ENCODE measurements at regions not wholly inside any gene's neighbourhood (a gene's known extent, or its start where the extent isn't known, plus 50 kb on each side); places are given as distances from the start of the nearest gene placed in this dataset.

DNA sequence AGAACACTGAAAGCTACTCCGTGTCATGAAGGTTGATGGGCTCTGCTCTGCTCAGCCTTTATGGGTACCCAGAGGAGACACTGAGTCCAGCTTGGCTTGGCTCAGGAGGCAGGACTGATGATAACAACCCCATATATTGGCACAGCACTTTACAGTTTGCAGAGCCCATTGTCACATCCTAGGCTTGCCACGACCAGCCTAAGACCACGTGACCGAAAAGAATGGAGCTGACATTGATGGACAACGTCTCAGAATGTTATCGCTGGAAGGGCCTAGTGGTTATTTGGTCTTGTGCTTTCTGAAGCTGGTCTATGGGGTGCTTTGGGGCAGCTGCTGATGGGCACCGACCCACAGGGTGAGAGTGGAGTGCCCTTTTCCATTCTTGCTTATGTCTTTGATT, 72.9 kb upstream of the RUNX3 start:
- DNase-seq (ENCODE audit: low spot score) = no peak

DNA sequence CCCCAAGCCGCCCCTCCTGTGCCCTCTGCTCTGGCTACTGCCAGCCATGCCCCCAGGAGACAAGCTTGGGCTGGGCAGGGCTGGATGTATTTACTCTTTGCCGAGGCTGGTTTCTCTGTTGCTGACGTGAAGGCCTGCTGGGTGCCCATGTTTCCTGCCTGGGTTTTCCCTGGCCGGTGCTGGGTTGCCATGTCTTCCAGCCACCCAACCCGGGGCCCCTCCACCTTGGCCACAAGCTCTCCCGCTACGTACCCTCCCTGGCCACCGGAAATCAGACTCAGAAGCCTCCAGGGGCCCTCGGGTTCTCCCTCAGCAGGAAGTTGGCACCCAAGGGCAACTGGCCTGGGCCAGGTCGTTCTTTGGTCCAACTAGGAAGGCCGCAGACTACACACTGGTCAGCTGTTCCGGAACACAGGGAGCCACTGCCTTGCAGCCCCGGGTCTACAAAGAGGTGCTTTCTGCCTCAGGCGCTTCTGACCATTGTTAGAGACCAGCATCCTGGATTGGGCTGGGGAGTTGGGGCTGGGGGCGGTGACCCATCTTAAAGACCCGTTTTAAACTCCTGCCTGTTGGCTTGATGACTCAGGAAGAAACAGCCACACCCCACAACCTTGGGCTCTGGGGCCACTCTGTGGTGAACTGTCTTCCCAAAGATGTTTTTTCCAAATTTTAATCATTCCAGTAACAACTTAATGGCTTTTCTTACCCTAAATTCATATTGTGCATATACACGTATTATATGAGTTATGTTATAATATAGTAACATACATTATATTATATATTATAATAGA, 71.2 kb upstream of the RUNX3 start:
- peak; percentile 42 for DNase-seq (ENCODE audit: low spot score)

DNA sequence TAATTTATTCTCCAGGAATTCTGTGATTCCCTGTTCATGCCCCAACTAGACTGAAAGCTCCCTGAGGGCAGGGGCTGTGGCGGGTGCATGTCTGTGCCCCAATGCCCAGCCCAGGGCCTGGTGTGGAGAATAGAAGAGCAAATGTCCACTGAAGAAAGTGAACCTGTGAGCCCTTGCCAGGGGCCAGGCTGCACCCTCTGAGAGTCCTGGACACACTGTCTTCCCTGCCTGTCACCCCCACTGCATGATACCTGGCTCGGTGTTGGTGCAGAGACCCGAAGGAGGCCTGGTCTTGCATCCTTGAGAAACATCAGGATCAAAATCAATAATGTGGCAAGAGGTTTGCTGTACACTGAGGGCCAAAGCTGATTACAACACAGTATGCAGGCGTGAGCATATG, 69.8 kb upstream of the RUNX3 start:
- DNase-seq (ENCODE audit: low spot score) = no peak

DNA sequence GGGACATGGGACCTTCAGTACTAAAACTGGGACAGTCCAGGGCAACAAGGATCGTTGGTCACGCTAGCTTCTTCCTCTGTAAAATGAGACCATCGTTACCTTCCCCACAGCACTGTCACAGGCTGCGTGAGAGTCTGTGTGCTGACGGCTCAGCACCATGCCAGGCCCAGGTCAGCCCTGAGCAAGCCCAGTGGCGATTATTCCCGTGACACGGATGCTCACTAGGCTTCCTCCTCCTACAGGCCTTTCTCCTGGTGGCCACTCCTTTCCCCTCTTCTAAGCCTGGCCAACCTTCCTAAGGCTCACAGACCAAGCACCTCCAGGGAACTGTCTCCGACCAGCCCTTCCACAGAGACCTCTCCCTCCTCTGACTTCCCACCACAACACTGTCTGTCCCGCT, 69.3 kb upstream of the RUNX3 start:
- DNase-seq (ENCODE audit: low spot score) = no peak

DNA sequence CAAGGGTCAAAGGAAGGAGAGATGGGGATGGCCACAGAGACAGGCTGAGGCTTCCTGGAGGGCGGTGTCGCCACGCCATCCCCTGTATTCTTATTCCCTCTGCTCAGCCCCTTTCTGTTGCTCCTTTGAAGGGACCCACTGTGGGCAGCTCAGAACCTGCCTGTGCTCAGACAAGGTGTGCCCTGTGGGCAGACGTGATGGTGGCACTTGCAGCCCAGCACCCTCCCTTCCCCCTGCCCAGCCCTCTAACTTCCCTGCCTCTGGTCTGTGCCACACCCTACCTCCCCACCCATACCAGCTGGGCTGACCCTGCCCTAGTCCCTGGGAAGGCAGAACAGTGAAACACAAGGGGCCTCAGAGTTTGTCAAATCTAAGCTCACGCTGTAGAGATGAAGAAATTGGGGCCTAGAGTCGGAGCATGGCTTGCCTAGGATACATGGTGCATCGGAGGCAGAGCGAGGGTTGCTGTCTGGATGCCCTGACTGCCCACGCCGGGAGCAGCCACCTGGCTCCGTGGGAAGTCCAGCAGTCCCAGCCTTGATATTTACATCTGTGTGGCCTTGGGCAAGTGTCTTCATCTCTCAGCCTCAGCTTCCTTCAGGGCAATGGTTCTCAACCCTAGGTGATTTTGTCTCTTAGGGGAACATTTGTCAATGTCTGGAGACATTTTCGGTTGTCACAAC, 68.6 kb upstream of the RUNX3 start:
- DNase-seq (ENCODE audit: low spot score) = no peak

DNA sequence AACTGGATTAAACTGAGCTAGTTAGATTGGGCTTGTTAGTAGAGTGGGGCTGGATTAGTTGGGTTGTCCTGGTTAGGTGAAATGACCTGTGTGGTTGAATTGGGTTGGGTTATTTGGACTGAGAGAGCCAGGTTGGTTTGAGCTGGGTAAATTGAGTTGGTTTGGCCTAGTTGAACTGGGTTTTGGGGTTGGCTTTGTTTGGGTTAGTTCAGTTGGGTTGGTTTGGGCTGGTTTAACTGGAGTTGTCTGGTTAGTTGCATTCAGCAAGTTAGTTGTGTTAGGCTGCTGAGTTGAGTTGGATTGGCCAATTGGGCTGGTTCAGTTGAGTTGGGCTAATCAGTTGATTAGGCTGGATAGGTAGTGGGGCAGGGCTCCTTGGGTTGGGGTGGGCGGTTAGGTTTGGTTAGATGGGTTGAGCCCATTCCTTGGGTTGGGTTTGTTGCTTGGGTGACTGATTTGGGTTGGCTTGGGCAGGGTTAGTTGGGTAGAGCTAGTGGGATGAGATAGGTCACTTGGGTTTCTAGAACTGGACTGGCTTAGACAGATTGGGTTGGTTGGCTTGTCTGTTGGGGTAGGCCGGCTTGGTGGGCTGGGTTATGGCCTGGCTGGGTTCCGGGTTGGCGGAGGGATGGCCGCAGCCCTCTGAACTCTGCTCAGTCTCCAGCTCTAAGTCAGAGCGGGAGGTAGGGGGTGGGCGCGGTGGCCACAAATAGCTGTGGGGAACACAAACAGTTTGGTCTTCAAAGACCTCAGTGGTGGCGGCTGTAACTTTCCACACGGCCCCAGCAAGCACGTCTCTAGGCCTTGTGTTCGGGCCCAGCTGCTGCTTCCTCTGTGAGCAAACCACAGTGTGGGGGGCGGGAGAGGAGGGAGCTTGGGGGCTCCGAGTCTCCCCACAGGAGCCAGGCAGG, 67.2 kb upstream of the RUNX3 start:
- no peak for DNase-seq (ENCODE audit: low spot score)

DNA sequence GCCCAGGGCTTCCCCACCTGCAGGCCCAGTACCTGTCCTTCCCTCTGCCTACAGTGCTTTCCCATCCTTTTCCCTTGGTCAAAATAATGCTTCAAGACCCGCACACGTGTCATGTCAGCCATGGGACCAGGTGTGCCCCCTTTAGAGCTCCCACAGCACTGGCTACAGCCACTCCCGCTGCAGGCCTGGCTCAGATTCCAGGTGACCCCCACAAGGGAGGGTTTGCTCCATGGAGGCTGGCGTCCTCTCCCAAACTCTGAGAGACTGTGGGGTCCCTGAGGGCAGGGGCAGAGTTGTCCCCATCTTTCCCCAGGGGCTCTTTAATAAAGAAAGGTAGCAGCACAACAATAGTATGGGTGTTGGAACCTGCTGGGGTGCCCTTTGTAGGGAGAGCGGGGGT, 66.4 kb upstream of the RUNX3 start:
- DNase-seq (ENCODE audit: low spot score) = no peak

DNA sequence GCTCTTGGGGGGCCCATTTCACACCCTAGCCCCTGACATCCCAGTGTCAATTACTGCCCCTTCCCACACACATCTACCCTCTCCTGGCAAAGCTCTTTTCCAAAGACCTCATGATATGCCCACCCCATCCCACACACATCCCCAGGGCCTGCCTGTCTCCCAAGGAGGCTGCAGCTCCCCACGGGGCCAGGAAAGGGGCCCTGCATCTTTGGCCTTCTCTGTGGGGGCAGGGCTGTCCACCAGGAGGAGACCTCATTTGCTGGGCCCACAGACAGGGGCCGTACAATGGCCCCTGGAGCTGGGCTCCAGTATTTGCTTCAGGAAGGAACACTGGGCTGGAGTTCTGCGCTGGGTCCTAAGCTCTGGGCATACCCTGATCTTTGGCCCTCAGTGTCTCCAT, 65.6 kb upstream of the RUNX3 start:
- DNase-seq (ENCODE audit: low spot score) = no peak

DNA sequence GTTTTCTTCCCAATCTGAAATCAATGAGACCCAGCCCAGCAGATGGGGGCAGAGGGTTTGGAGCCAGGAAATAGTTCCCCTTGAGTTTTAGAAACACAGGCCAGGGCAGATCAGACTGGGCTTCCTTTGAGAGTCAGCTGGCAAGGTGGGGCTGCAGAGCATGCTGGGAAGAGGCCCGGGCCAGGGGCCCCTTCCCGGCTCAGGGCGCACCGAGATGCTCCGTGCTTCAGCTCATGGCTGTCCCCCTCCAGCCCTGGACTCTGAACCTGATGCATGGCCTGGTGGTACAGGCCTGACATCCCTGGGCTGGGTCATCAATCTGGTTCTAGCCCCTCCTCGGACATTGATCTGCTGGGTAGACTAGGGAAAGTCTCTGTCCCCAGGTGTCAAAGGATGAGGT, 65.1 kb upstream of the RUNX3 start:
- no peak for DNase-seq (ENCODE audit: low spot score)

DNA sequence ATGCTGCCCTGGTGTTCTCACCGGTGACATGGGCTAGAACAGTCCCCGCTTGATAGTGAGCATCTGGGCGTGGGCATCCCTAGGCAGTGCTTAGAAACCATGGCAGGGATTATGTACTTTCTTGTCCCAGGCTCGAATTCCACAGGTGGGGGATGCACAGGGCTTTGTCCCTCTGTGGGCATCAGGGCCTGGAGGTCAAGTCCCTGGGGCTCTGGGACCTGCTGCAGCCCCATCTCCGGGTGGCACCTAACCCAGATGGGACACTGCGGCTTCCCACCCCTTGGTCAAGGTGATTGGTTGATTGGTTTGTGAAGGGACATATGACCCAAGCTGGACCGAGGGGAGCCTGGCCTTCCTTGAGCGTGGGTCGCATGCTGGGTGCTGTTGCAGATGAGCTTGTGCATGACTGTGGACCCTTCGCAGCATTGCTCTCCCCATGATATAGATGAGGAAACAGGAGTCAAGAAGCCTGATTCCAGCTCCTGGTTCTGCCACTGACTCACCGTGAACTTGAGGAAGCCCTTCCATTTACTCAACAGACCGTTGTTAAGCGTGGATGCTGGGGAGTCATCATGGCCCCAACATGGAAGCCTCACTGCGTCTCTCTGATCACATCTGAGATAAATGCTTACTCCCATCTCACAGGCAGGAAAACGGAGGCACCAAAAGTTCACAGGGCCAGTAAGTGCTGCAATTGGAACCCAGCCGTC, 64.0 kb upstream of the RUNX3 start:
- no peak for DNase-seq (ENCODE audit: low spot score)

DNA sequence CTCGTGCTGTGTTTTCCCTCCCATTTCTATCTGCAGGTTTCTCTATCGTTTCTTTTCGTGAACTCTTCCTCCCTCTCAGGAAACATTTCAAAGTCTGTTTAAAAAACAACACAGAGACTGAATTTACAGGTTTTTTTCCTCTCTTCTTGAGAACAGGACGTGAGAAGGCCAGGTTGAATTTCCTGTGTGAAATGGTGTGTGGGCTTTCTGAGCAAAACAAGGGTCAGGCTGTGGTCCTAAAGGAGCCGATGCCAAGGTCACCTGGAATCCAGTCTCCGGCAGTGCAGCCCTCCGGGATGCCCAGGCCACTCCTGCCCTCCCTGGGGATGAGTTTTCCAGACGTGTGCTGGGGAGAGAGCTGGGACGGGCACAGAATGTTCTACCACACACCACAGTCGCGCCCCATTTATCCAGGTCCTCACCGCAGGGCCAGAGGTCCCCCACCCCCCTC, 62.7 kb upstream of the RUNX3 start:
- peak; percentile 48 for DNase-seq (ENCODE audit: low spot score)

DNA sequence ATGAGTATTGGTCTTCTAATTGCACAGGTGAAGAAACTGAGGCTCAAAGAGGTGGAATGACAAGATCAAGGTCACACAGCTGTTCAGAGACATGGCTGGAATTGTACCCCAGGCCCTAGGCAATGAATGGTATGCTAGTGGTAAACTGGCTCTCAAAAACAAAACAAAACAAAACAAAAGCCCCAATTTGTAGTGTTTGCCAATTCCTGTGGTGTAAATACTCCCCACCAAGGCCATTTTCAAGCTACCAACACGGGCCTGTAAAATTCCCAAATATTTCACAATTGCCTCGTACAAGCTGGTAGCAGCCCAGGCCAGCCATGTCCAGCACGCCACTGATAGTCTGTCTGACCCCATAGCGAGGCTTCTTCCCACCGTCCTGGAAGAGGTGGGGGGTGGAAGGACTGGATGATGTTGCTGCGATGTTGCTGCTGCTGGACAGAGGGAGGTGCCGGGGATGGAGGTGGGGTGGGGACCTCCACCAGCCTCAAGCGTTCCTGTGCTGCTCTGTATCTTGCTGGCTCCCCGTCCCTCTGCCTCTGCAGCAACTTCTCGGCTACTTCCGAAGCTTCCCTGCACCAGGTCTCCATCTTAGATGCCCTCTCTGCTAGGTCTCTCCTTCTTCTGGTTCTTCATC, 62.2 kb upstream of the RUNX3 start:
- DNase-seq (ENCODE audit: low spot score) = no peak

DNA sequence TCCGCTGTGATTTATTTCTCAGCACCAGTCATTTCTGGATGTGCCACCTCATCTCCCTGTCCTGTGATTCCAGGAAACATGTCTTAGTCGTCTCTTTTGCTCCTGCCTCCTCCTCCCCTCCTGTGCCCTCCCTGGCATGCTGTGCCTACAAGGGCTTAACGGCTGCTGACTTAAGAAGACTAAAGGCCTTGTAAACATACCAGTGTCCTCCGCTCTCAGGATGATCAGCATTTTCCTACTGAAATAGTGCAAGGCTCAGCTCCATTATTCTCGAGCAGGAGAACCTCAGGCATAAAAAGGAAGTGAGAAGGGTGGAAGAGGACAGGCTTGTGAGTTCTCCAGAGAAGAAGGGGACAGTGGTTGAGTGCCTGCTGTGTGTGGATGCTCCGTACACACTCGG, 61.6 kb upstream of the RUNX3 start:
- DNase-seq (ENCODE audit: low spot score) = peak; percentile 76

DNA sequence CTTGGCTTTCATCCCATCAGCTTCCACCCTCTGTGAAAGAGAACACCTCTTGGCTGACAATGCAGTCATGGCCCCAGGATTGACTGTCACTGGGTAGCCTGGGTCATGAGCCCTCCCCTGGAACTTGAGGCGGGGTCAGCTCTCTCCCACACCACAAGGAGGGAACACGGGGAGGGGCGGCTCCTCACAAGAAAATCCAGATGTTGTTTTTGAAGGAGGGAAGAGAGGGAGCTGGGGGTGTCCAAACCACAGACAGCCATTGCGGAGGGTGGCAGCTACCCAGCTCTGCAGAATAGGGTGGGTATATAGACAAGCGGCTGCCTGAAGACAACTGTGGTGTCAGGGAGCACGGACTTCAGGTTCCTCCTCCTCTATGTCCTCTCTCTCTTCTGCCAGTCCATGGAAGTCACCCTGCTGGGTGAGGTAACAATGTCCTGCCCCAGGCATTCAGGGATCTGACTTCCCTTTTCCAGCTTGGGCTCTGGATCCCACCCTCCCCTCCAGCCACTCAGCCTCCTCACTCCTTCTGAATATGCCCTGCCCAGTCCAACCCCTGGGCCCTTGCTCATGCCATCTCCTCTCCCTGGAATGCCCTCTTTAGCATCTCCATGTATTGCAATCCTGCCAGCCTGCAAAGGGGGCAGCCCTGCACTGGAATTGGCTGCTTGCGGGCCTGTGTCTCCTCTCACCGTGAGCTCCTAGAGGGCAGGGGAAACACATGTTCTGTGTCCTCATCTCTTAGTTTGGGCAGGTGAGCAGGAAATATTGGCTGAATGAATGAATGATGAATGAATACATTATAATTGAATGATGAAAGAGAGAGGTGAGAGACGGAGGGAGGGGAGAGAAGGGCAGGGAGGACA, 60.9 kb upstream of the RUNX3 start:
- no peak for DNase-seq (ENCODE audit: low spot score)

DNA sequence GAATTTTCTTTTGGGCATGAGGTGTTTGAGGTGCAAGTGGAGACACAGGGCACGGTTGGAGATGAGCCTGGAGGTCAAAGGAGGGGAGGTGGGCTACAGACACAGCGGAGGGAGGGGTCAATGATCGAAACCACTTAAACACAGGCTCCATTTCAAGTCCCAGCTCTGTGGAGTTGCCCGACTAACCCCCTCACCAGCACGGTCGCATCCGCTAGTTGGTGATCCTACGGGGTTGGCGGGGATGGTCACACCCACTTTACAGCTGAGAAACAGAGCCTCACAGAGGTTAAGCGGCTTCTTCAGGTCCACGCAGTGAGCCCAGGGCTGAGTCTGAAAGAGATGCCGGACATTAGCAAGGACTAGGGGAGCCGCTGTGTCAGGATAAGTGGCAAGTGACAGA, 60.1 kb upstream of the RUNX3 start:
- DNase-seq (ENCODE audit: low spot score) = no peak

DNA sequence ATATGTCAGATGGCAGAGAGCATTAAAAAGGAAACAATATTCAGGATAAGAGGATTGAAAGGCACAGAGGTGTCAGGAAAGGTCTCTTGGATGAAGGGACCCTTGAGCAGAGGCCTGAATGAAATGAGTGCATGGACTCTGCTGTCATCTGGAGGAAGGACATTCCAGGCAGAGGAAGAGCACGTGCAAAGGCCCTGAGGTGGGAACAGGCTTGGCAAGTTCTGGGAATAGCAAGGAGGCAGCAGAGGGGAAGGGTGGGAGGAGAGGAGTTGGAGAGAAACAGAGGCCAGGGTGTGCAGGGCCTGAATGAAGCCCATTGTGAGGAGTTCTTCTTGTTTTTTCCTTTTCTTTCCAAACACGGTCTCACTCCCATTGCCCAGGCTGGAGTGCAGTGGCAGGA, 59.0 kb upstream of the RUNX3 start:
- DNase-seq (ENCODE audit: low spot score) = no peak

DNA sequence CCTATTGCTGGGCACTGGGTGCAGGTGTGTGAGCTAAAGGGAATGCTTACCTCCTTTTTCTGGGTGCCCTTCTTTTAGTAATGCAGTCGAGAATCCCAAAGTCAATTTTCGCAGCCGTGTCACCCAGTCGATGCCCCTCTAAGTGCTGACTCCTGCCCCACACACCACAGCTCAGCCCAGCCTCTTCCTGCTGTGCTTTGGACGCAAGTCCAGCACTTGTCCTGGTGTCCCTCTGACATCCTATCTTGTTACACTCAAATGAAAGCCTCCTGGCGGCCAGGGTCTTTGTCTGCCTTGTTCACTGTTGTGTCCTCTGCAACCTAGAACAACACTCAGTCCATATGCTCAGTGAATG, 58.5 kb upstream of the RUNX3 start:
- DNase-seq (ENCODE audit: low spot score) = no peak

DNA sequence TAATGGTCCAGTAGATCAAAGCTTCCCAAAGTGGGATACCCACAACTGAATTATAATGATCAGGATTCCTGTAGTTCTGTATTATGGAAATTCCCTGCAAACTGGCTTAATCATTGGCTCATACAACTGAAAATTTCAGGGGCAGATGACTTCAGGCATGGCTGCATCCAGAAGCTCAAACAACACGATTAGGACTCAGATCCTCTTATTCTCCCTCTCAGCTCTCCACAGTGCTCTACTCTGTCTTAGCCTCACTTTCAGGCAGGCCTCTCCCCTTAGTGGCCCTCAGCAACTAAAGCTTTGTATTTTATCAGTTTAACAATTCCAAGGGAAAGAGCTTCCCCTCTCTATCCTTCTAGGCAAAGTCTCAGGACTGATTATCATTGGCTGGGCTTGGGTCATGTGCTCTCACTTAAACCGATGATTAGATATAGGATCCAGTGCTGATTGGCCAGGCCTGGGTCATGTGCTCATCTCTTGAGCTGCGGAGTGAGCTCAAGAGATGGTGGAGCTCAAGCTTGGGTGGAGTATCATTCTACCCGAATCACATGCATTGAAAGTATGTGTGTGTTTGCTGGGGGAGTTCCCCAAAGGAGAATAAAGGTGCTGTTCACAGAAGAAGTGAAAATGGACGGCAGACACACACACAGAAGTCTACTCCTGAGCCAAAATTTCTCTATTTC, 57.9 kb upstream of the RUNX3 start:
- no peak for DNase-seq (ENCODE audit: low spot score)

DNA sequence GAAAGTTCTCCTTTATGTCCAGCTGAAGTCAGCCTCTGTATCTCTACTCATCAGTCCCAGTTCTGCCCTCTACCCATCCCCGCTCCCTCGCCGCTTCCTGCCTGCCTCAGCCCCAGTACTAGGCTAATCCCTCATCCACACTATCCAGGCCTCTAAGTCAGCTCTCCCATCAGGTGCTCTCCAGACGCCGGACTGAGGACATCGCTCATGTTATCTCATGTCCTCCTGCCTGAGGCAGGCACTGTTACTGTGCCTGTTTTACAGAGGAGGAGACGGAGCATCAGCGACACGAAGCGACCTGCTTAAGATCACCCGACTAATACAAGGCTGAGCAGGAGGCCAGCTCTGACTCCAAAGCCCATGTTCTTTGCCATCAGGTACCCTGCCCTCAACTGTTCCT, 57.3 kb upstream of the RUNX3 start:
- no peak for DNase-seq (ENCODE audit: low spot score)

DNA sequence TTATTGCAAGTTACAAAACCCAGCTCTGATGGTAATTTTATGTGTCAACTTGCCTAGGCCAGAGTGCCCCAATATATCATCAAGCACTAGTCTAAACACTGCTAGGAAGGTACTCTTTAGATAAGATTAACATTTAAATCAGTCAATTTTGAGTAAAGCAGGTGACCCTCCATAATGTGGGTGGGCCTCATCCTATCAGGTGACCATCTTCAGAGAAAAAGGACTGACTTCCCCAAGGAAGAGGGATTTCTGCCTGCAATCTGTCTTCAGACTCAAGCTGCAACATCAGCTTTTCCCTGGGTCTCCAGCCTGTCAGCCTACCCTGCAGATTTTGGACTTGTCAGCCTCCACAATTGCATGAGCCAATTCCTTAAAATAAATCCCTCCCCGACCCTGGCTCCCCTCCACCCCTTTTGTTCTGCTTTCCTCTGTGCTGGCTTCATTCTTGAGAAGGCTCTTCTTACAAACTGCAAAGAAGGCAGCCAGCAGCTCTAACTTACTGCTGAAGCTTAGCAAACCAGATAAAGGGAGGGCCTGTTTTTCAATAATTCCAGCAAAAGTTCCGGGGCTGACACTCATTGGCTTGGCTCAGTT, 56.4 kb upstream of the RUNX3 start:
- DNase-seq (ENCODE audit: low spot score) = no peak

All from activated CD4-positive, alpha-beta T cell treated with anti-CD3 and anti-CD28 coated beads, Interleukin-2, Interleukin-4, amounts not matched to agents 100 ng/mL and 50 ng/mL, durations not matched to agents 16 hours and 8 hours (primary cell).